GM21360 (cell line): ENCODE measurements at regions not wholly inside any gene's neighbourhood (a gene's known extent, or its start where the extent isn't known, plus 50 kb on each side); places are given as distances from the start of the nearest gene placed in this dataset.

ENCODE experiments used
- ATAC-seq: cut with Tn5 transposase; IDR thresholded peaks from one replicate; pipeline ENCODE4 v1.9.1; 2021; ENCODE audit warnings: mild to moderate bottlenecking, moderate library complexity; ENCODE audit not compliant: unreplicated experiment

DNA sequence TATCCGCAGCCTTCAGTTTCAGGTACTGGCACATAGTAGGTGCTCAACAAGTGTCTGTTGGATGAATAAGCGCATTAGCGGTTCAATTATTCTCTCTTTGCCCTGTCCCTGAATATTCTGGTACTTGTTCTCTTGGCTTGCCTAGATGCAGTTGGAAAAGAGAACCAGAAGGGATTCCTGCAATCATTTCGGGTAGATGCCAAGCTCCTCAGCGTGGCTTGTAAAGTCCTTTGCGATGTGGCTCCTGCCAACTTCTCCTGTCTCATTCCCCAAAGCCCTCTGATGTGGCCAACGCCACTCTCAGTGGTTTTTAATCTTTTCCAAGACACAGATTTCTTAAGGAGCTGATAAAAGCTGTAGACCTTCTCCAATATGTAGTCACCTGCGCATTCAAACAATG, 230.3 kb downstream of the SUDS3 start:
- ATAC-seq = no peak

DNA sequence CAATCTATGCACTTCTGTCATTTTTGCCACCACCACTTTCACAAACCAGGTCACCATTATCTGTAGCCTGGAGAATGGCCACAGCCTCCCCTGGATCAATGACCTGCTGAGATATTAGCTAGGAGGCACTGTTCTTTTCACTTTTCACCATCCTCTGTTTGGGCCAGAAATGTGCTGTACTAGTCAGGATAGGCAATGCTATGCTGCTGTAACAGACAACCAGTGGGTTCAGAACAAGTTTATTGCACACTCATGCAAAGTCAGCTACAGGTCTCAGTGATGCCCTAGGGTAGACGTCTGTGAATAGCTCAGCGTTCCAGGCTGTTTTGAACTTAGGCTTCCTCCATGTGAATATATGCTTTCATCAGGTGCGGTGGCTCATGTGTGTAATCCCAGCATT, 231.5 kb downstream of the SUDS3 start:
- ATAC-seq = no peak

DNA sequence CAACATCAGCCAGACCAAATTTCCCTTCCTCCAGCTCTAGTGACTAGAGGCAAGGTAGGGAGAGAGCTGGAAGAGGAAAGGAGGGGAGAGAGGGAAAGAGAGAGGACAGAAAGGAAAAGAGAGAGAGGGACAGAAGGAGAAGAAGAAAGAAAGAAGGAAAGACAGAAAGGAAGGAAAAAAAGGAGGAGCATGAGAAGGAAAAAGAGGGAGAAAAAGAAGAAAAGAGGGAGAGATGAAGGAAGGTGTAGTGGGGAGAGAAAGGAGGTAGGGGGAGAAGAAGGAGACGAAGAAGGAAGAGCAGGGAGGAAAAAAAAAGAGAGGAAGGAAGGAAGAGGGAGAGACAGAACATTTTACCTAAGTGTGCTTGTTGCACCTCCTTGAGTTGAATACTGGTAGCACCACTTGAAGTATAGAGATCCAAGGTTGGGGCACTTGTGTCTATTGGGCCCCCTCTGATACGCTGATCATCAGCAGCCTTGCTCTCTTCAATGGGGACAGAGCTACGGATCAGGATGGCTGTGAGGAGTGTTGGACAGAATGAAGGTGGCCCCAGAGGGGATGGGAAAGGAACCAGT, 232.5 kb downstream of the SUDS3 start:
- ATAC-seq = no peak

- ATAC-seq = no peak
Observed at GRCh38 chr12:118611295-118611694, 234.9 kb downstream of the SUDS3 start.

DNA sequence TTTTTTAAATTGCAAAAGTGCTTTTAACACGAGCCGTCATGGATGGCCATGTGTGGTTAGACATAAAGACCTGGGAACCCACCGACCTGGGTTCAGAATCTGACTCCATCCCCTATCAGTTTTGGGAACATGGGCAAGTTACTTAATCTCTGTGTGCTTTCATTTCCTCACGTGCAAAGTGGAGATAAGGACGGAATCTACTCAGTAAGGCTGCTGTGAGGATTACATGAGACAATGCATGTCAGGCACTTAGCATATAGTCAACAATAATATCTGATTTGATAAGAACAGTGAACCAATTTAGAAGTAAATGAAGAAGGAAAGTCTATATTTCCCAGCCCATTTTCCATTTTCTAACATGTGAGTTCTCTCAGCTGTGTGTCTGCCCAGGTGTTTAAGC, 235.4 kb downstream of the SUDS3 start:
- ATAC-seq = no peak

DNA sequence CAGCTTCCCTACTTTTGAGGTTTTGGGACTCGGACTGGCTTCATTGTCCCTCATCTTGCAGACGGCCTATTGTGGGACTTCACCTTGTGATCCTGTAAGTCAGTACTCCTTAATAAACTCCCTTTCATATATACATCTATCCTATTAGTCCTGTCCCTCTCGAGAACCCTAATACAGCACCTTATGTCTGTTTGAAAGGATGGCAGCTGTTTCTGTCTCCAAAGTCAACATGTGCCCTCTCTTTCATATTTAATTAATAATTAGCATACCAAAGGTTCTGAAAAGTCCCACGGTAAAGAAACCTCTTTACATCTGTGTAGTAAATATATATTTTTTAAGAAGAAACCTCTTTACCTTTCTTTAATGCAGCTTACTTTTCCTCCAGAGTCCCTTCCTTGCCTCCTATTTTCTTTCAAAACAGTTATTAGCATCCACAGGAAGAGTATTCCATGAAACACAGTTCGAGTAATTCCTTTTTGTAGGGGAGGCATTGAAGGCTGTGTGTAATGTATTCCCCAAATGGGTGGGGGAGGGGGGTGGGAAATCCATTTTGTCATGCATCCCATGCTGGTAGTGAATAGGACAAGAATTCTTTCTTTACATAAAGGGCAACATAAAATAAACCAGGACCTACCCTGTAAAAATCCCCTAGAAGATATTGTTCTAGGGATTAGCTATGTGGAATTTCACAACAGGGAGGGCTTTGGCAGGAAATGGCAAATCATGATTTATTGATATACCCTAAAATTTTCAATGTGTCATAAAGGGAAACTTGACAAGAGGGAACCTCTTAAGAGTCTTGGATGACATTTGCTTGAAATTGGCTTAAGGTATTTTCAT, 241.5 kb downstream of the SUDS3 start:
- no peak for ATAC-seq

GRCh38 chr12:118618695-118619094, 242.3 kb downstream of the SUDS3 start:
- ATAC-seq = no peak

DNA sequence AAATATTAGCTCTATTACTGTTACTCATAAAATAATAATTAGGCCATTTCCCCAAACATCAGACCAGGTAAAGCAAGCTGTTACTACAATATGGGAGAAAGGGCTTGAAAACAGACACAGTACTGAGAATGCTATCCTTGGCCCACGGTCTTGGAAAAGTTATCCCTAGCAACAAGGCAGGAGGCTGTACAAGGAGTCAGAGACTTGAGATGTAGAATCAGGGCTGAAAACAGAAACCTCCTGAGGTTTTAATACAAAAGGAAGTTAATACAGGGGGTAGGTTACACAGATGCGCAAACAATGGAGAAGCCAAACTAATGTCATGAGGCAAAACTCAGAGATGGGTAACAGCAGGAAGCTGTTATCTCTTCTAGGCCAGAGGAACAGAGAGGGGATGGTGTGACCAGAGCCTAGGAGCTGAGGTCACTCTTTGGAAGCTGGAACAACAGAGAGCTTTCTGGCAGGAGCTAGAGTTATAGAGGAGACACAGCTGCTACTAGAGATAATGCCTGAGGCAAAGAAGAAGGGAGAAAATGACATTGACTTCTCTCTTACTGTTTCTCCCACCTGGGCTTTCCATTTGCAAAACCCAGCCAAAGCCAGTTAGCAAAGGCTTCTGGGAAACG, 248.8 kb downstream of the SUDS3 start:
- ATAC-seq = no peak

- ATAC-seq = no peak
Observed at GRCh38 chr12:118633071-118633470, 256.7 kb downstream of the SUDS3 start.

DNA sequence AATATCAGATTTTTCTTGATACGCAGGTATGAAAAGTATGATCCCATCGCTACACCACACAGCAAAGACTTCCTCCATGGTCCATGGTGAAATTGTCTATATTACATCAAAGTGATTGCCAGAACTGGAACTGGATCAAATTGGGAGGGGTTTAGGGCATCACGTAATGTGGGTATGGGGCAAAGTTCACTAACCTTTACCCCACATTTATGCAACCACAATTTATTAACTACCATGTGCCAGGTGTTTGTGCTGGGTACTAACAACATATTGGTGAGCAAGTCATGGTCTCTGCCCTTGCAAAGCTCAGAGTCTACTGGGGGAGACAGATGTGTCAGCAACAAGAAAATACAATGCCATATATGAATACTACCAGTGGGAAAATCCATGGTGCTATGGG, 258.9 kb downstream of the SUDS3 start:
- ATAC-seq = no peak

DNA sequence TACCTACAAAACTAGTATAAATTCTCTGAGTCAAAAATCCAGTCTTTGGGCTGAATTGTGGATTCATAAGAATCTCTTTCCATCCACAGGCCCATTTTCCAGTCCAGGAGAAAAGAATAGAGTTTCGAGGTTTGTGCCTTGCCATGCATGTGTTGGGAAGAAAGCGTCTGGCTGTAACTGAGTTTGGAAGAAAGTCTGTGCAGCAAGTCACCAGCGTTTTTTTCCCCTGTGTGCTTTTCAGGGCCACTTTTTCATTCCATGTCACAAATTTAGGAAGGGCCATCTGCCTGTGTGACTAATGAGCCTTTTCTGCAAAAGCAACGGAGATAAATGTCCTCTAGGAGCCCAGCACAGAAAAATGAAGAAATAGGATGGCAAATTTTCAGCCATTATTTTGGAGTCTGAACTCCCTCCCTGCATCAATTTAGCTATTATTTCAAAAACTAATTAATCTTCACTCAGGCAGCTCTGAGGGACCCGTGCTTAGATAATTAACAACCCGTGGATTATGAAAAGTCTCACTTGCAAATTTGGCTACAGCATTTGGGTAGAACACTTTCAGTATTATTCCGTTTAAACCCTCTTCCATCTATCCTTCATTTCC, 261.5 kb downstream of the SUDS3 start:
- ATAC-seq = no peak

- ATAC-seq = no peak
Observed at GRCh38 chr12:118641249-118641648, 264.9 kb downstream of the SUDS3 start.

- no peak for ATAC-seq
Observed at GRCh38 chr12:118645219-118645618, 268.9 kb downstream of the SUDS3 start.

DNA sequence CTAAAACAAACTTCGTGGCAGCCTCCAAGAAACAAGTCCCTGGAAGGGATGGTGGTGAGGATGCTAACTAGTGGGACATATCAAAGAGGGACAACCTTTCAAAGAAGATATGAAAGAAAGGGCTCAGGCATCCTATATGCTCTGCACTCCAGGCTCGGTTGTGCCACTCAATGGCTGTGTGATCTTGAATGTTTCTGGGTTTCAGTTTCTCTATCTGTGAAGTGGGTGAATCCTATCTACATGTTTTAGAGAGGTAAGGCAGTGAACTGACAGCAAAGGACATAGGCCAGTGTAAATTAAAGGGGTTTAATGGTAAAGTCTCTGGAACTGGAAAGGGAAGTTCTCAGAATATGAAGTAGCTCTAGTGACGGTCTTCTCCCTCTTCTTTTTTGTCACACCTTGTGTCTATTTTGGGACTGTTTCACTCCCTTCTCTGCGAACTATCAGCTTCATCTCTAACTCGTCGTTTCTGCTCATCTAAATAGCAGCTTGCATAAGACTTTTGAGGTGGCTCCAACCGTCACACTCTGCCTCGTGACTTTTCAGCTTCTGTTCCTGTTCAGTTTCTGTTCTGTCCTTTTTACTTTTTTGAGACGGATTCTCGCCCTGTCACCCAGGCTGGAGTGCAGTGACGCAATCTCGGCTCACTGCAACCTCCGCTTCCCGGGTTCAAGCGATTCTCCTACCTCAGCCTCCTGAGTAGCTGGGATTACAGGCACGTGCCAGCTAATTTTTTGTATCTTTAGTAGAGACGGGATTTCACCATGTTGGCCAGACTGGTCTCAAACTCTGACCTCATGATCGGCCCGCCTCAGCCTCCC, 273.6 kb downstream of the SUDS3 start:
- no peak for ATAC-seq

DNA sequence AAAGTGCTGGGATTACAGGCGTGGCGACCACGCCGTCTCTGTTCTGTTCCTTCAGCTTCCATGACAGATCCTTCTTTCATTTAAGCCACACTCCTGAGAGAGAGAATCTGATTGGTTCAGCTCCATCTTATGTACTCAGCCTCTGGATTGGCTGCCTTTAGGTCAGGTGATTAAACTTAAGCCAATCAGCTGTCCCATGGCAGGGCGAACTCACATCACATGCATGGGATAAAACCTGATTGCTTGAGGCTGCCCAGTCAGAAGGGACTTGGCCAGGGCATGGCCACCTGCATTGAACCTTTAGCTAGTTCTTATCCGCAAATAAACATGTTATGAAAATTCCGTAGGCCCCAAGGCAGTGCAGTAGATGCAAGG, 274.2 kb downstream of the SUDS3 start:
- no peak for ATAC-seq

DNA sequence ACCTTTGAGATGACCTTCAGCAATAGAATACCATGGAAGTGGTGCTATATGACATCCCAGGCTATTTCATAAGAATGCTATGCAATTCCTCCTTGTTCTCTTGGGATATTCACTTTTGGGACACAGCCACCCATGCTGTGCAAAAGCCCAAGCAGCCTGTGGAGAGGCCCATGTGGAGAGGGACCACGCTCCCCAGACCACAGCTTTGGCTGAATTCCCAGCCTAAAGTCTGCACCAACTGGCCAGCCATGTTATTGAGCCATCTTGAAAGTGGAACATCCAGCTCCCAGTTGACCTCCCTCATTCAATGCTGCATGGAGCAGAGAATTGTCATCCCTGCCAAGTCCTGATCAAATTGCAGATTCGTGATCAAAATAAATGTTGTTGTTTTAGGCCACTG, 275.1 kb downstream of the SUDS3 start:
- ATAC-seq = no peak

GRCh38 chr12:118655588-118655987, 279.2 kb downstream of the SUDS3 start:
- ATAC-seq = no peak

GRCh38 chr12:118680356-118680963, 300.9 kb upstream of the SRRM4 start:
- ATAC-seq = no peak

DNA sequence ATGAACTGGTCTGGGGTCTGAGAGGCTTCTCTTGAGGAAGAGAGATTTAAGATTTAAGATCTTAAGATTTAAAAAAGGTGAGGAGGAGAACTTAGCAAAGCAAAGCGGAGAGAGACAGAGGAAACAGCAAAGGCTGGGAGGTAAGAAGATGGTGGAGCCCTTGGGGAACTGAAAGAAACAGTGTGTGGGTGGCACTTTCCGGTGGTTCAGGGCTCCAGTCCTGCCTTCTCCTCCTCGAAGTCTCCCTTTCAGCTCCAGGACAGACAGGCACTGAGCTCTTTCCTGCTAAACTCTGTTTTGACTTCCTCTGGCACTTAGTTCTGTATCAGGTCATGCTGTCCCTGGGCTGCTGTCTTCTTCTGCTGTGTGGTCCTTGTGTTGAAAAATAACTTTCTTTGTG, 298.7 kb upstream of the SRRM4 start:
- peak; percentile 86 for ATAC-seq

DNA sequence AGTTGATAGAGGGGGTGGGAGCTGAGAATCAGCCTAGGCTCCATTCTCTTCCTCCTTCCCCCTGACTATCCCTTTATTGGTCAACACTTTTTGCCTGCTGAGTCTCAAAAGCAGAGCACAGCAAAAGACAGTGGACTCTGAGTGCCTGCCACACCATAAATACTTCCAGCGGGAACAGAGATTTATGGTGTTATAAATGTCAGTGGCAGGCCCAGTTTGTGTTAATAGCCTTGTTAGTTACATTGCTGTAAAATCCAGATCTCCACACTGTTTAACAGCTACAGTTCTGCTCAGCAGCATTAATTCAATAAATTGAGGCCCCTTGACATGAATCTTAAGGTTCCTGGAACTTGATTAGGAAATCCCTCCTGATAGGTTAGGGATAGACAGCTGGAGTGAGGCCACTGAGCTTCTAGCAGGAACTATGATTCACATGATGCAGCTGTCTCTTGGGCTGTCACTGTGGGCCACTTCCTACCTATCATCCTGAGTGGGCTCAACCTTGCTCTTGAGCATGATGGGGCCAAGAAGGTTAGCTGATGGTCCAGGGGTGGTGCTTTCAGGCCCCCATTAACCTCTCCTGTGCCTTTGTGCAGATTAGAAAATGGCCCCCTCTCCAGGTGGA, 295.2 kb upstream of the SRRM4 start:
- no peak for ATAC-seq
